LoVo (cell line): ENCODE measurements at regions not wholly inside any gene's neighbourhood (a gene's known extent, or its start where the extent isn't known, plus 50 kb on each side); places are given as distances from the start of the nearest gene placed in this dataset.

Experiments used
- DNase-seq: peaks from one replicate; pipeline ENCODE4 v3.0.0-alpha.2; 2016; ENCODE audit warnings: low spot score

- no peak for DNase-seq
These were observed 293.5 kb downstream of the RNF144A start for GRCh38 chr2:7210712-7211111.

- no peak for DNase-seq
These were observed 308.6 kb downstream of the RNF144A start for GRCh38 chr2:7225848-7226247.

- no peak for DNase-seq
These were observed 309.3 kb downstream of the RNF144A start for GRCh38 chr2:7226501-7226900.

GRCh38 chr2:7233126-7233525 lies 315.9 kb downstream of the RNF144A start:
- DNase-seq = no peak

- DNase-seq = no peak
These were observed 320.3 kb downstream of the RNF144A start for GRCh38 chr2:7237466-7237865.

- DNase-seq = no peak
These were observed 321.9 kb downstream of the RNF144A start for GRCh38 chr2:7239078-7239477.

- DNase-seq = no peak
These were observed 324.0 kb downstream of the RNF144A start for GRCh38 chr2:7241041-7241745.

- no peak for DNase-seq
These were observed 325.1 kb downstream of the RNF144A start for GRCh38 chr2:7242189-7242867.

GRCh38 chr2:7243276-7243675 lies 326.1 kb downstream of the RNF144A start:
- DNase-seq = no peak

- no peak for DNase-seq
These were observed 339.2 kb downstream of the RNF144A start for GRCh38 chr2:7256377-7256776.

- no peak for DNase-seq
These were observed 345.5 kb downstream of the RNF144A start for GRCh38 chr2:7262727-7263126.

GRCh38 chr2:7264791-7265190 lies 347.6 kb downstream of the RNF144A start:
- DNase-seq = no peak

- no peak for DNase-seq
These were observed 348.1 kb downstream of the RNF144A start for GRCh38 chr2:7265286-7265685.

GRCh38 chr2:7269106-7269643 lies 352.0 kb downstream of the RNF144A start:
- DNase-seq = no peak

GRCh38 chr2:7270011-7270431 lies 352.8 kb downstream of the RNF144A start:
- DNase-seq = no peak

GRCh38 chr2:7272210-7272609 lies 355.0 kb downstream of the RNF144A start:
- DNase-seq = no peak

- no peak for DNase-seq
These were observed 361.8 kb downstream of the RNF144A start for GRCh38 chr2:7278984-7279383.

- no peak for DNase-seq
These were observed 362.3 kb downstream of the RNF144A start for GRCh38 chr2:7279421-7279949.

- no peak for DNase-seq
These were observed 363.6 kb downstream of the RNF144A start for GRCh38 chr2:7280790-7281189.

- no peak for DNase-seq
These were observed 364.3 kb downstream of the RNF144A start for GRCh38 chr2:7281231-7282201.

- no peak for DNase-seq
These were observed 368.9 kb downstream of the RNF144A start for GRCh38 chr2:7286120-7286519.

- no peak for DNase-seq
These were observed 371.3 kb downstream of the RNF144A start for GRCh38 chr2:7288484-7288883.
